ENCODE measurements at regions not wholly inside any gene's neighbourhood (a gene's known extent, or its start where the extent isn't known, plus 50 kb on each side); places are given as distances from the start of the nearest gene placed in this dataset.

DNA sequence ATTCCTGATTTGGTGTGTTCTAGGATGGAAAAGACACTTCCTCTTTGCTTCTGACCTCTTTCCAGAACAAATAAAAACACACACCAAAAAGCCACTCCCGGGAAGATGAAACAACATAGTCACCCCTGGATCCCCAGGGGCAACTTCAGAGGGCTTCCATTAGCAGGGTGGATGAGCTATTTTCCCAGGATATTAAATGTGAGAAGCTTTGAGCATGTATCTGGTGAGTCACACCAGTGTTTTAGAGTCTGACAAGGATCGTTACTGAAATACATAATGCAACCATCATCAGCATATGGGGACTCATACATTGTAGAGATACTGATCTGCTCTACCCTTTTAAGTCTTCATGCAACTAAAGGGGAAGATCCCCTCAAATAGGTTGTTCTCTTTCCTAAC lies 115.5 kb upstream of the ZNF438 start:
- ATAC-seq (no peak), DNase-seq (no peak)
- peak overlapping the region in 5 of 10 donors; percentile 28 to 62 (median 45) for H3K4me3 Mint-ChIP-seq
- H3K36me3 ChIP-seq (ENCODE audit: control insufficient read depth in 2 of 3, insufficient read depth in 3 of 3, low read length in 3 of 3), result no peaks in the 10 kb centered on the region
- peaks cover 0 to 2% (median 0%) of the 10 kb centered on the region in 11 donors for H3K9me3 Mint-ChIP-seq
- no peak overlapping the region for H3K4me3 ChIP-seq (ENCODE audit: low read length)
- peak overlapping the region in 4 of 9 donors; percentile 4 to 75 (median 44) for H3K27ac Mint-ChIP-seq
- POLR2A ChIA-PET, result no interaction called here
- H3K27me3 Mint-ChIP-seq, result peaks cover 0 to 6% (median 0%) of the 10 kb centered on the region in 5 donors
- H3K27me3 ChIP-seq (ENCODE audit: control insufficient read depth in 2 of 2, insufficient read depth in 2 of 2, low read length in 2 of 2), result no peaks in the 10 kb centered on the region
- H3K4me1 ChIP-seq (ENCODE audit: control insufficient read depth in 2 of 2, insufficient read depth in 2 of 2, low read length in 2 of 2), result peaks cover 0 to 13% of the 10 kb centered on the region in 2 donors
- intact Hi-C loops (cut with micrococcal nuclease), result no loop called here
- H3K4me1 Mint-ChIP-seq, result peaks cover 5 to 32% (median 18%) of the 10 kb centered on the region in 7 donors
- no peak overlapping the region for H3K27ac ChIP-seq (ENCODE audit: low read depth, low read length)
- peaks cover 0 to 2% (median 0%) of the 10 kb centered on the region in 5 donors for H3K36me3 Mint-ChIP-seq
- H3K9me3 ChIP-seq (ENCODE audit: control insufficient read depth in 2 of 3, low read length in 3 of 3), result no peaks in the 10 kb centered on the region
- CTCF ChIA-PET, result interaction anchor here (0.7 kb wide), 1 partner anchor 206 kb away, joined by 4 read pairs; no protein-coding TSS in a partner anchor

DNA sequence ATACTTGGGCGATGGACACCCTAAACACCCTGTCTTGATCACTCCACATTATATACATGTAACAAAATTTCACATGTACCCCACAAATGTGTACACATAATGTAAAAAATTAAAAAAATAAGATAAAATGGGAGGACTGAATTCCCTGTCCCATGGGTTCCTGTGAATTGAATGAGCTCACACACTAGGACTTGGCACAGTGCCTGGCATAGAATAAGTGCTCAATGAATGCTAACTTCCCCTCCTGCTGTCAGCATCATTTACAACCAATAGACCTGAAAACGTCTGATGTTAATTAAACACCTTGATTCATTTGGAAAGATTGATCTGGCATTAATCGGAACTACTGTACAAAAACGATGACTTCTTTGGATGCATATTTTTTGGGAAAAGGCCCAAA lies 117.3 kb upstream of the ZNF438 start:
- intact Hi-C loops (cut with micrococcal nuclease), result no loop called here
- no peak overlapping the region for H3K4me3 Mint-ChIP-seq

DNA sequence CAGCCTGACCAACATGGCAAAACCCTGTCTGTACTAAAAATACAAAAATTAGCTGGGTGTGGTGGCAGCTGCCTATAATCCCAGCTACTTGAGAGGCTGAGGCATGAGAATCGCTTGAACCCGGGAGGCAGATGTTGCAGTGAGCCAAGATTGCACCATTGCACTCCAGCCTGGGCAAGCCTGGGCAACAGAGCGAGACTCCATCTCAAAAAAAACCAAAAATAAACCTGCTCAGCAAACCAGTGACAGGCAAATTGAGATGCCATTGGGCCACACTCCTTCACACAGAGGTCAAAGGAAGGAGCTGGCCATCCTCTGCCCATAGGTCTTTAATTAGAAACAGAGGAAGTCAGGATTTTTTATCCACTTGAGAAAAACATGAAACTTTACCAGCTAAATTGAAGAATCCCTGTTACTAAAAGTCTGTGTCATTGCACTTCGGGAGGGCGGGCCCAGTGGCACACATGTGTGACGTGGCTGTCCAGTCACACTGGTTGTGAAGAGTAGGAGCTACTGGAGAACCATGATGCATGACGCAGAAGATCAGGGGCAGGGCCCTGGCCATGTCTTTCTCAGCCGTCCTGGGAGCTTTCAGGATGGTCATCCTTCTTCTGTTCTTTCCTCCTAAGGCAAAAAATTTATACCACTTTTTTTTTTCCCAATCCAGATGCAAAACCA lies 118.3 kb upstream of the ZNF438 start:
- peaks cover 0 to 2% (median 0%) of the 10 kb centered on the region in 5 donors for H3K36me3 Mint-ChIP-seq
- H3K27ac ChIP-seq (ENCODE audit: low read depth, low read length), result no peak overlapping the region
- H3K9me3 Mint-ChIP-seq, result peaks cover 0 to 2% (median 0%) of the 10 kb centered on the region in 11 donors
- ChIA-PET POLR2A (no interaction called here), CTCF (interaction anchor here (0.7 kb wide), 1 partner anchor 69 kb away, joined by 3 read pairs; no protein-coding TSS in a partner anchor)
- no peaks in the 10 kb centered on the region for H3K9me3 ChIP-seq (ENCODE audit: control insufficient read depth in 2 of 3, low read length in 3 of 3)
- H3K27me3 ChIP-seq (ENCODE audit: control insufficient read depth in 2 of 2, insufficient read depth in 2 of 2, low read length in 2 of 2), result no peaks in the 10 kb centered on the region
- DNase-seq (no peak), ATAC-seq (no peak)
- no peak overlapping the region for H3K27ac Mint-ChIP-seq
- H3K27me3 Mint-ChIP-seq, result peaks cover 0 to 4% (median 0%) of the 10 kb centered on the region in 5 donors
- intact Hi-C loops (cut with micrococcal nuclease), result no loop called here
- H3K4me3 Mint-ChIP-seq, result no peak overlapping the region
- peaks cover 5 to 29% (median 18%) of the 10 kb centered on the region in 7 donors for H3K4me1 Mint-ChIP-seq
- H3K4me3 ChIP-seq (ENCODE audit: low read length), result no peak overlapping the region
- no peaks in the 10 kb centered on the region for H3K36me3 ChIP-seq (ENCODE audit: control insufficient read depth in 2 of 3, insufficient read depth in 3 of 3, low read length in 3 of 3)
- H3K4me1 ChIP-seq (ENCODE audit: control insufficient read depth in 2 of 2, insufficient read depth in 2 of 2, low read length in 2 of 2), result peaks cover 0 to 13% of the 10 kb centered on the region in 2 donors

More for the DNA sequence above, 117.3 kb upstream of the ZNF438 start:
- Mint-ChIP-seq H3K27ac (peak overlapping the region in 1 of 9 donors; percentile 11), H3K4me1 (peaks cover 5 to 29% (median 18%) of the 10 kb centered on the region in 7 donors), H3K36me3 (peaks cover 0 to 2% (median 0%) of the 10 kb centered on the region in 5 donors), H3K9me3 (peaks cover 0 to 2% (median 0%) of the 10 kb centered on the region in 11 donors), H3K27me3 (peaks cover 0 to 6% (median 0%) of the 10 kb centered on the region in 5 donors)
- ATAC-seq (no peak), DNase-seq (no peak)
- no peaks in the 10 kb centered on the region for H3K36me3 ChIP-seq (ENCODE audit: control insufficient read depth in 2 of 3, insufficient read depth in 3 of 3, low read length in 3 of 3)
- H3K27ac ChIP-seq (ENCODE audit: low read depth, low read length), result no peak overlapping the region
- H3K4me1 ChIP-seq (ENCODE audit: control insufficient read depth in 2 of 2, insufficient read depth in 2 of 2, low read length in 2 of 2), result peaks cover 0 to 13% of the 10 kb centered on the region in 2 donors
- H3K27me3 ChIP-seq (ENCODE audit: control insufficient read depth in 2 of 2, insufficient read depth in 2 of 2, low read length in 2 of 2), result no peaks in the 10 kb centered on the region
- no peaks in the 10 kb centered on the region for H3K9me3 ChIP-seq (ENCODE audit: control insufficient read depth in 2 of 3, low read length in 3 of 3)
- POLR2A ChIA-PET, result no interaction called here
- no peak overlapping the region for H3K4me3 ChIP-seq (ENCODE audit: low read length)
- CTCF ChIA-PET, result no interaction called here

DNA sequence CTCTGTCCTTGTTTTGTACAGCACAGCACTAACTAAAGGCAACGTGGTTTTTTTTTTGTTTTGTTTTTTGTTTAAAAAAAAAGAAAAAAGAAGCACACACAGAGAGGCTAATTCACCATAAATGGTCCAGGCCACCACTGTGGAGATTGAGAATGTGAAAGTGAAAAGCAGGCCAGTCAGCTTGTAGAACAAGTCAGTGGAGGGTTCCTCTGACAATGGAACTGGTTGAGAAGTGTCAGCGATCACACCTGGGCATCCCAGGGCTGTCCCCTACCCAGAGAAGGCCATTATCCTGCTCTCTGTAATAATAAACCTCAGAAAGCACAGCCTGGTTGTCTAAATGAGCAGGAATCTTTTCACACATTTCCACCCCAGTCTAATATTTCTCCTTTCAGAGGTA lies 119.6 kb upstream of the ZNF438 start:
- H3K27me3 ChIP-seq (ENCODE audit: control insufficient read depth in 2 of 2, insufficient read depth in 2 of 2, low read length in 2 of 2), result no peaks in the 10 kb centered on the region
- intact Hi-C loops (cut with micrococcal nuclease), result no loop called here
- POLR2A ChIA-PET, result no interaction called here

DNA sequence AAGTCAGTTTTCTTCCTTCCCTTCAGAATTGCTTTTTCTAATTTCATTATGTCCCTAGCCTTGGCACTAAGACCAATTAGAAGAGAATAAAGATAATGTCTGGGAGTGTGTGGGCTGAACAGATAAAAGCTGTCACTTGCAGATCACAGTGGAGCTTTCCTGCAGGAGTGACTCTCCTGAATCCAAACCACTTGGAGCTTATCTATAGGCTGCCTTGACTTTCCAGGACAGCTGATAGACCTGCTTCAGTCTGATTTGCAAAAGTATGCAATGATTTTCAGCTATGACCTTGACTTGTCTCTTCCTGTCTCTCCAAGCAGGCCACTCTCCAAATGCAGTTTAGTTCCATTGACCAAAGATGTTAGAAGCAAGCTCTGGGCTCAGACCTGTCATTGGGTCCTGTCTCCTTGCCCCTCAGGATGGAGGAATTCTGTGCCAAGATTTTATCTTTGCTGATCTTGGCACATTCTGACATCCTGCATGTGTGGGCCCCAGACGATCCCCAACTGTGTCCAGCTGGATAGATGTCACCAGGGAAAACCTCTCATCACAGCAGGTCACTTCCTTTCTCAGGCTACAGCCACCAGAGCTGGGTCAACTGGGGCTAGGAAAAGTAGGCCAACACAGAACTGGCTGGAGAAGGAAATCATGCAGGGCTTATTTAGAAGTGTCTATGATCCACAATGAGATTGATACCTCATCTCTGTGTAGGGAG lies 120.9 kb upstream of the ZNF438 start:
- no peaks in the 10 kb centered on the region for H3K27me3 Mint-ChIP-seq
- H3K9me3 Mint-ChIP-seq, result peaks cover 0 to 2% (median 0%) of the 10 kb centered on the region in 11 donors
- no peak for DNase-seq
- ATAC-seq, result no peak
- H3K4me3 ChIP-seq (ENCODE audit: low read length), result no peak overlapping the region
- peaks cover 0 to 9% (median 0%) of the 10 kb centered on the region in 7 donors for H3K4me1 Mint-ChIP-seq
- H3K27ac Mint-ChIP-seq, result no peak overlapping the region
- ChIA-PET POLR2A (no interaction called here), CTCF (no interaction called here)
- H3K36me3 Mint-ChIP-seq, result peaks cover 0 to 2% (median 0%) of the 10 kb centered on the region in 5 donors
- H3K27me3 ChIP-seq (ENCODE audit: control insufficient read depth in 2 of 2, insufficient read depth in 2 of 2, low read length in 2 of 2), result no peaks in the 10 kb centered on the region
- no peaks in the 10 kb centered on the region for H3K36me3 ChIP-seq (ENCODE audit: control insufficient read depth in 2 of 3, insufficient read depth in 3 of 3, low read length in 3 of 3)
- H3K9me3 ChIP-seq (ENCODE audit: control insufficient read depth in 2 of 3, low read length in 3 of 3), result no peaks in the 10 kb centered on the region
- no peaks in the 10 kb centered on the region for H3K4me1 ChIP-seq (ENCODE audit: control insufficient read depth in 2 of 2, insufficient read depth in 2 of 2, low read length in 2 of 2)
- H3K27ac ChIP-seq (ENCODE audit: low read depth, low read length), result no peak overlapping the region
- intact Hi-C loops (cut with micrococcal nuclease), result no loop called here
- H3K4me3 Mint-ChIP-seq, result no peak overlapping the region

More for the DNA sequence above, 119.6 kb upstream of the ZNF438 start:
- Histone ChIP-seq H3K27ac (ENCODE audit: low read depth, low read length) (no peak overlapping the region), H3K9me3 (ENCODE audit: control insufficient read depth in 2 of 3, low read length in 3 of 3) (no peaks in the 10 kb centered on the region), H3K4me3 (ENCODE audit: low read length) (no peak overlapping the region), H3K36me3 (ENCODE audit: control insufficient read depth in 2 of 3, insufficient read depth in 3 of 3, low read length in 3 of 3) (no peaks in the 10 kb centered on the region), H3K4me1 (ENCODE audit: control insufficient read depth in 2 of 2, insufficient read depth in 2 of 2, low read length in 2 of 2) (peaks cover 0 to 9% of the 10 kb centered on the region in 2 donors)
- Mint-ChIP-seq H3K36me3 (peaks cover 0 to 2% (median 0%) of the 10 kb centered on the region in 5 donors), H3K4me1 (peaks cover 1 to 21% (median 10%) of the 10 kb centered on the region in 7 donors), H3K27ac (no peak overlapping the region), H3K4me3 (no peak overlapping the region), H3K9me3 (peaks cover 0 to 2% (median 0%) of the 10 kb centered on the region in 11 donors), H3K27me3 (peaks cover 0 to 4% (median 0%) of the 10 kb centered on the region in 5 donors)
- no peak for DNase-seq
- CTCF ChIA-PET, result no interaction called here
- ATAC-seq, result no peak

DNA sequence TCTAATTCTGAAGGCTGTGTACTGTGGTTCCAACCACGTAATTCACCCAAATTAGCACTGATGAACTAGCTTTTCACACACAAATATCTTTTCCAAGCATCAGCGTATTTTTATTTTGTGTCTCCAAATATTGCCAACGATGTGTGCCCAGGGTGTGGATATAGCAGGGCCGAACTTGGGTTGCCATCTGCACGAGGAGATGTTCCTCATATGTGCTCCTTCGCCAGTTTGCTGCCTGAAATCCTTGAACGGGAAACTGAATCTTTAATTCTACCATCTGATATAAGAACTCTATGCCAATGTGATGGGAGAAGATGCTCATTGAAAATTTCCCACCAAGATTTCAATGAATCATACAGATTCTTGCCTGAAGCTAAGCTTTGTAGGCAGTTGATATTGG lies 121.5 kb upstream of the ZNF438 start:
- Histone ChIP-seq H3K4me3 (ENCODE audit: low read length) (no peak overlapping the region), H3K4me1 (ENCODE audit: control insufficient read depth in 2 of 2, insufficient read depth in 2 of 2, low read length in 2 of 2) (no peaks in the 10 kb centered on the region), H3K27ac (ENCODE audit: low read depth, low read length) (no peak overlapping the region), H3K9me3 (ENCODE audit: control insufficient read depth in 2 of 3, low read length in 3 of 3) (no peaks in the 10 kb centered on the region), H3K27me3 (ENCODE audit: control insufficient read depth in 2 of 2, insufficient read depth in 2 of 2, low read length in 2 of 2) (no peaks in the 10 kb centered on the region), H3K36me3 (ENCODE audit: control insufficient read depth in 2 of 3, insufficient read depth in 3 of 3, low read length in 3 of 3) (no peaks in the 10 kb centered on the region)
- H3K27ac Mint-ChIP-seq, result no peak overlapping the region
- intact Hi-C loops (cut with micrococcal nuclease), result no loop called here
- H3K36me3 Mint-ChIP-seq, result peaks cover 0 to 2% (median 0%) of the 10 kb centered on the region in 5 donors
- no peak for ATAC-seq
- peaks cover 0 to 2% (median 0%) of the 10 kb centered on the region in 11 donors for H3K9me3 Mint-ChIP-seq
- ChIA-PET CTCF (no interaction called here), POLR2A (no interaction called here)
- H3K4me3 Mint-ChIP-seq, result no peak overlapping the region
- no peak for DNase-seq
- peaks cover 0 to 7% (median 0%) of the 10 kb centered on the region in 7 donors for H3K4me1 Mint-ChIP-seq
- H3K27me3 Mint-ChIP-seq, result no peaks in the 10 kb centered on the region
